ENCODE measurements at regions not wholly inside any gene's neighbourhood (a gene's known extent, or its start where the extent isn't known, plus 50 kb on each side); places are given as distances from the start of the nearest gene placed in this dataset.

GRCh38 chr4:137394018-137394417, 138.3 kb downstream of the PCDH18 start:
- TF ChIP-seq, protein P1, sequence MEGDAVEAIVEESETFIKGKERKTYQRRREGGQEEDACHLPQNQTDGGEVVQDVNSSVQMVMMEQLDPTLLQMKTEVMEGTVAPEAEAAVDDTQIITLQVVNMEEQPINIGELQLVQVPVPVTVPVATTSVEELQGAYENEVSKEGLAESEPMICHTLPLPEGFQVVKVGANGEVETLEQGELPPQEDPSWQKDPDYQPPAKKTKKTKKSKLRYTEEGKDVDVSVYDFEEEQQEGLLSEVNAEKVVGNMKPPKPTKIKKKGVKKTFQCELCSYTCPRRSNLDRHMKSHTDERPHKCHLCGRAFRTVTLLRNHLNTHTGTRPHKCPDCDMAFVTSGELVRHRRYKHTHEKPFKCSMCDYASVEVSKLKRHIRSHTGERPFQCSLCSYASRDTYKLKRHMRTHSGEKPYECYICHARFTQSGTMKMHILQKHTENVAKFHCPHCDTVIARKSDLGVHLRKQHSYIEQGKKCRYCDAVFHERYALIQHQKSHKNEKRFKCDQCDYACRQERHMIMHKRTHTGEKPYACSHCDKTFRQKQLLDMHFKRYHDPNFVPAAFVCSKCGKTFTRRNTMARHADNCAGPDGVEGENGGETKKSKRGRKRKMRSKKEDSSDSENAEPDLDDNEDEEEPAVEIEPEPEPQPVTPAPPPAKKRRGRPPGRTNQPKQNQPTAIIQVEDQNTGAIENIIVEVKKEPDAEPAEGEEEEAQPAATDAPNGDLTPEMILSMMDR (conservative IDR thresholded peaks at IDR 0.05; ENCODE audit: low read depth, low read length): no peak
- TF ChIP-seq EZH2 (IDR thresholded peaks at IDR 0.05; ENCODE audit: borderline replicate concordance, low read depth, low read length, poor library complexity, severe bottlenecking): no peak

Data from A673 (cell line).